PC-9 (cell line): ENCODE measurements at regions not wholly inside any gene's neighbourhood (a gene's known extent, or its start where the extent isn't known, plus 50 kb on each side); places are given as distances from the start of the nearest gene placed in this dataset.

Source experiments
- BruUV-seq: library from RNA; stranded (reverse); fragments of 400-500 nt; replicated peaks from 2 replicates; lab custom pipeline; 2021; lab: Mats Ljungman, UMichigan
- CTCF ChIA-PET: fragments of 300-600 bp; sonication (Branson Sonifier 250); formaldehyde crosslinking; loops from one replicate; lab custom pipeline; 2022; ENCODE audit warnings: antibody characterized with exemption; lab: Charles Lee
- POLR2A ChIA-PET: fragments of 300-600 bp; sonication (Branson Sonifier 250); formaldehyde crosslinking; loops from one replicate; lab custom pipeline; 2022; ENCODE audit warnings: antibody characterized with exemption; ENCODE audit not compliant: unreplicated experiment; lab: Charles Lee
- DNase-seq, 2 experiments: peaks; one replicate each; pipeline versions ENCODE4 v3.0.0 to v3.0.0-alpha.2; 2015 to 2022; ENCODE audit warnings: mixed read lengths in 1 of 2
- H2AFZ ChIP-seq: fragments of 200-600 bp; sonication (generic); 2 replicates; pipeline ENCODE4 v1.8.1; 2017; ENCODE audit warnings: antibody characterized with exemption
- H3F3A ChIP-seq: fragments of 200-600 bp; sonication (generic); 2 replicates; pipeline ENCODE4 v1.8.1; 2017; ENCODE audit warnings: antibody characterized with exemption, mild to moderate bottlenecking, low read depth; ENCODE audit not compliant: insufficient read depth
- H3K27ac ChIP-seq: fragments of 200-600 bp; sonication (generic); 2 replicates; pipeline ENCODE4 v1.6.1; 2016; ENCODE audit warnings: mixed run types
- H3K27me3 ChIP-seq: fragments of 200-600 bp; sonication (generic); 2 replicates; pipeline ENCODE4 v1.6.1; 2016; ENCODE audit warnings: low read depth, mixed run types; ENCODE audit not compliant: insufficient read depth
- H3K36me3 ChIP-seq: fragments of 200-600 bp; sonication (generic); 2 replicates; pipeline ENCODE4 v1.6.1; 2016; ENCODE audit warnings: low read depth, mixed run types
- H3K4me1 ChIP-seq: fragments of 200-600 bp; sonication (generic); replicated peaks from 2 replicates; pipeline ENCODE4 v1.6.1; 2016; ENCODE audit warnings: mixed run types; ENCODE audit not compliant: insufficient read depth
- H3K4me2 ChIP-seq: fragments of 200-600 bp; sonication (generic); 2 replicates; pipeline ENCODE4 v1.6.1; 2017; ENCODE audit warnings: mixed run types
- H3K4me3 ChIP-seq: fragments of 200-600 bp; sonication (generic); 2 replicates; pipeline ENCODE4 v1.6.1; 2016; ENCODE audit warnings: mixed run types
- H3K79me2 ChIP-seq: fragments of 200-600 bp; sonication (generic); 2 replicates; pipeline ENCODE4 v1.6.1; 2017; ENCODE audit warnings: low read depth, mixed run types
- H3K9me2 ChIP-seq: fragments of 200-600 bp; sonication (generic); 2 replicates; pipeline ENCODE4 v1.8.1; 2017; ENCODE audit warnings: mild to moderate bottlenecking; ENCODE audit not compliant: insufficient read depth
- H3K9me3 ChIP-seq: fragments of 200-600 bp; sonication (generic); 2 replicates; pipeline ENCODE4 v1.8.1; 2016; ENCODE audit warnings: low read depth; ENCODE audit not compliant: insufficient read depth
- H4K20me1 ChIP-seq: fragments of 200-600 bp; sonication (generic); 2 replicates; pipeline ENCODE4 v1.8.1; 2017; ENCODE audit not compliant: insufficient read depth
- CTCF ChIP-seq: fragments of 200-600 bp; sonication (generic); conservative IDR thresholded peaks from 2 replicates; pipeline ENCODE4 v1.6.1; 2017; ENCODE audit warnings: mixed run types, antibody characterized with exemption, mild to moderate bottlenecking, moderate library complexity
- EZH2 ChIP-seq: fragments of 200-600 bp; sonication (generic); IDR thresholded peaks from 2 replicates; pipeline ENCODE4 v1.8.0; 2017; ENCODE audit warnings: antibody characterized with exemption, low read depth
- intact Hi-C: fragments of 100-400 bp; cut with micrococcal nuclease; formaldehyde crosslinking; loops from one replicate; pipeline ENCODE4 v1.10.0; 2022; ENCODE audit not compliant: unreplicated experiment

GRCh38 chr12:115859231-115859630, 418.3 kb downstream of the MED13L start:
- H3K27me3 ChIP-seq: peaks cover 71% of the 10 kb centered on the region
- no peaks in the 10 kb centered on the region for H3K9me2 ChIP-seq
- H3F3A ChIP-seq: no peaks in the 10 kb centered on the region
- no peaks in the 10 kb centered on the region for H3K4me1 ChIP-seq
- H4K20me1 ChIP-seq: no peaks in the 10 kb centered on the region
- H2AFZ ChIP-seq: no peak overlapping the region
- H3K4me2 ChIP-seq: no peak overlapping the region
- H3K36me3 ChIP-seq: no peaks in the 10 kb centered on the region
- no peak for DNase-seq
- H3K79me2 ChIP-seq: no peaks in the 10 kb centered on the region
- ChIA-PET POLR2A (no interaction called here), CTCF (no interaction called here)
- intact Hi-C loops: no loop called here
- H3K27ac ChIP-seq: no peak overlapping the region
- TF ChIP-seq EZH2 (no peak), CTCF (no peak)
- no peaks in the 10 kb centered on the region for H3K9me3 ChIP-seq
- H3K4me3 ChIP-seq: no peak overlapping the region
- BruUV-seq: no TSS peak

GRCh38 chr12:115857923-115858322, 419.6 kb downstream of the MED13L start:
- no peak for DNase-seq
- Histone ChIP-seq H3K4me2 (no peak overlapping the region), H3K27me3 (peaks cover 65% of the 10 kb centered on the region), H3K27ac (no peak overlapping the region), H3F3A (no peaks in the 10 kb centered on the region), H3K79me2 (no peaks in the 10 kb centered on the region), H3K9me3 (no peaks in the 10 kb centered on the region), H3K4me1 (no peaks in the 10 kb centered on the region), H3K36me3 (no peaks in the 10 kb centered on the region), H3K4me3 (no peak overlapping the region), H4K20me1 (no peaks in the 10 kb centered on the region), H2AFZ (no peak overlapping the region), H3K9me2 (no peaks in the 10 kb centered on the region)
- POLR2A ChIA-PET: no interaction called here
- no TSS peak for BruUV-seq
- CTCF ChIA-PET: no interaction called here
- TF ChIP-seq CTCF: no peak
- no peak for TF ChIP-seq EZH2
- intact Hi-C loops: no loop called here

GRCh38 chr12:115857160-115857920, 420.2 kb downstream of the MED13L start:
- Histone ChIP-seq H3K9me2 (no peaks in the 10 kb centered on the region), H3K4me3 (no peak overlapping the region), H2AFZ (no peak overlapping the region), H3K36me3 (no peaks in the 10 kb centered on the region), H3K4me1 (no peaks in the 10 kb centered on the region), H3F3A (no peaks in the 10 kb centered on the region), H3K27ac (no peak overlapping the region), H3K27me3 (peaks cover 64% of the 10 kb centered on the region), H3K79me2 (no peaks in the 10 kb centered on the region), H3K4me2 (no peak overlapping the region), H4K20me1 (no peaks in the 10 kb centered on the region), H3K9me3 (no peaks in the 10 kb centered on the region)
- intact Hi-C loops: no loop called here
- TF ChIP-seq EZH2 (no peak), CTCF (no peak)
- DNase-seq: no peak
- ChIA-PET CTCF (no interaction called here), POLR2A (no interaction called here)
- BruUV-seq: no TSS peak
